Tibial nerve (tissue), 3 donors: ENCODE measurements at regions not wholly inside any gene's neighbourhood (a gene's known extent, or its start where the extent isn't known, plus 50 kb on each side); places are given as distances from the start of the nearest gene placed in this dataset.

Experiments
- POLR2A ChIP-seq, 2 donors: fragments of 450-650 bp; IDR thresholded peaks; one replicate each; pipeline ENCODE4 v1.6.1; 2017; ENCODE audit warnings: antibody characterized with exemption in 2 of 2, mild to moderate bottlenecking in 2 of 2, moderate library complexity in 2 of 2
- TF ChIP-seq, protein P1 (sequence below), 5 experiments: fragments of 200-600 bp in 3 of 5; fragments of 450-650 bp in 2 of 5; sonication (generic) in 3 of 5; IDR thresholded peaks; one replicate each; pipeline ENCODE4 v1.5.1; 2016 to 2019; ENCODE audit warnings: antibody characterized with exemption in 5 of 5, mild to moderate bottlenecking in 3 of 5, moderate library complexity in 2 of 5

DNA sequence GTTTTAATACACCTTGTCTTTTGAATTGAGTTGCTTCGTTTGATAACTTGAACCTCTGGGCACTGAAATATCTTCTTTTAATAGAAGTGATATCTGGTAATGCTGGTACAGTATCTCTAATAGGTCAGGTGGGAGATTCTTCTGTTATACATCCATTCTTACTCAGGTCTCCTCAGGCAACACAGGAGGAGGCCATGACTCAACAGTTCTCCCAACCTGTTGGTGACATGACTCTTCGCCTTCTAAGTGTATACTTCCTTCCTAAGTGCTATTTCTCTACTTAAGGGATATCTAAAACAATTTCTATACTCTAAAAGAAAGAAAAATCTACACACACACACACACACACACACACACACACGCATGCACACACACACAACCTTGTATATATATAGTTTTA, 509.1 kb downstream of the PCNX1 start:
- TF ChIP-seq, protein P1, sequence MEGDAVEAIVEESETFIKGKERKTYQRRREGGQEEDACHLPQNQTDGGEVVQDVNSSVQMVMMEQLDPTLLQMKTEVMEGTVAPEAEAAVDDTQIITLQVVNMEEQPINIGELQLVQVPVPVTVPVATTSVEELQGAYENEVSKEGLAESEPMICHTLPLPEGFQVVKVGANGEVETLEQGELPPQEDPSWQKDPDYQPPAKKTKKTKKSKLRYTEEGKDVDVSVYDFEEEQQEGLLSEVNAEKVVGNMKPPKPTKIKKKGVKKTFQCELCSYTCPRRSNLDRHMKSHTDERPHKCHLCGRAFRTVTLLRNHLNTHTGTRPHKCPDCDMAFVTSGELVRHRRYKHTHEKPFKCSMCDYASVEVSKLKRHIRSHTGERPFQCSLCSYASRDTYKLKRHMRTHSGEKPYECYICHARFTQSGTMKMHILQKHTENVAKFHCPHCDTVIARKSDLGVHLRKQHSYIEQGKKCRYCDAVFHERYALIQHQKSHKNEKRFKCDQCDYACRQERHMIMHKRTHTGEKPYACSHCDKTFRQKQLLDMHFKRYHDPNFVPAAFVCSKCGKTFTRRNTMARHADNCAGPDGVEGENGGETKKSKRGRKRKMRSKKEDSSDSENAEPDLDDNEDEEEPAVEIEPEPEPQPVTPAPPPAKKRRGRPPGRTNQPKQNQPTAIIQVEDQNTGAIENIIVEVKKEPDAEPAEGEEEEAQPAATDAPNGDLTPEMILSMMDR (IDR thresholded peaks at IDR 0.05): no peak
- TF ChIP-seq POLR2A (IDR thresholded peaks at IDR 0.05): no peak
